HG02759 (cell line): ENCODE measurements at regions not wholly inside any gene's neighbourhood (a gene's known extent, or its start where the extent isn't known, plus 50 kb on each side); places are given as distances from the start of the nearest gene placed in this dataset.
"Not testable (repeated sequence)": the region's sequence is repeated elsewhere in the genome, so short reads cannot be mapped to it uniquely, and the experiment has no call there.

Experiments used
- ATAC-seq: cut with Tn5 transposase; IDR thresholded peaks from one replicate; pipeline ENCODE4 v1.9.1; 2021; ENCODE audit warnings: mild to moderate bottlenecking, moderate library complexity; ENCODE audit not compliant: unreplicated experiment

DNA sequence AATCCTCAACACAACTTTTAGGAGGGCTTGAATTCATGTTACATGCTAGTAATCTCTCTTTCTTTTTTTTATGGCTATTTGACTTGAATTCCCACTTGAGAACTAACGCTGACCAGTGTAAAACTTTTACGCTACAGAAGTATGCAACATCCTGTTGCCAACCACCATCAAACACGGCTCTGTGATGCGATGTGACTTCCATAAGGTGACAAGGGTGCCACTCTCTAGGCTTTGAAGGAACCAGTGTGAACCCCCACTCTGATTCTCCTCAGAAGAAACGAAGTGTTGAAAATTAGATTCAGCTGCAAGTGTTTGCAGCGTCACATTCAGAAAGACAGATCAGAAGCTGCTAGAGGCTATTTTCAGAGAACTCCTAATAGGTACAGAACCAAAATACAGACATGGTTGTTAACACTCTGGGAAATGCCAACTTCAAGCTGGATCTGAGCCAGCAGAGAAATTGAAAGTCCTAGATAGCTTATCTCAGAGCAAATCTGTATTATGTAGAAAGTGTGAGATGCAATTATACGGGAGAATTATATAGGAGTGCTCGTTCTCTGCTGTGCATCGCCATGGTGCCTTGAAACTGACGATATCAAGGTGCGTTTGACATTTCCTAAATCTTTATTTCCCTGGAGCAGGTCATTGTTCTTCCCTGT, 271.2 kb downstream of the LPIN1 start:
- no peak for ATAC-seq

DNA sequence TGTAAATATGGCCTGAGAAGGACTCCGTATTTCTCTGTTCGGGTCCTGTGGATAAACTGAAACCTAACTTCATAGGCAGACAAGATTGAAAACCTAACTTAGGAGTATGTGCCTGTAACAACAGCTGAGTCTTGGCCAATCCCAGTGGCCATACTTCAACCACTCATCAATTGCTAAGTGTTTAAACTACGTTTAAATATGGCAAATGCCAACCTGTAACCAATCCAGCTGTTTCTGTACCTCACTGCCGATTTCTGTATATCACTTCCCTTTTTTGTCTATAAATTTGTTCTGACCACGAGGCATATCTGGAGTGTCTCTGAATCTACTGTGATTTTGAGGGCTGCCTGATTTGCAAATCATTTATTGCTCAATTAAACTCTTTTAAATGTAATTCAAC, 272.3 kb downstream of the LPIN1 start:
- ATAC-seq: not testable (repeated sequence)

DNA sequence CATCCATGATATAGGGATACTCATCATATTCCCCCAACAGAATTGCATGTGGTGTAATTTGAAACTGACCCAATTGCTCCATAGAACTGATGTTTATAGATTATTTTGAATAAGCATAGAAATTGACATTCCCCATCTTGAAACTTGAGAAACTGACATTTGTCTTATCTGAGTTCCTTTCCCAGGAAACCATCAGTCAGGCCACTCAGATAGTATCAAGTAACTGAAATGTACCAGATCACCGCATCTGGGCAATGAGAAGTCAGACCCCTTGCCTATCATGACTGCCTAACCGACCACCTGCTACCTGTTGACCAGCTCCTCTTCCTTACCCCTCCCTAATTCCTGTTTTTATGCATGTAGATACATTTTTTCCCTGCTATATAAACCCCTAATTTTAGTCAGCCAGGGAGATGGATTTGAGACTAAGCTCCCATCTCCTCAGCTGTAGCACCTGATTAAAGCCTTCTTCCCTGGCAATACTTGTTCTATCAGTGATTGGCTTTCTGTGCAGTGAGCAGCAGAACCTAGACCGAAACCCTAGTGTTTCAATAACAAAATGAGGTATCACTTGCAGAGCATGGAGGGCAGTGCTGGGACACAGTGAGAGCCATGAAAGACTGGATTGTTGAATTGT, 274.5 kb downstream of the LPIN1 start:
- no peak for ATAC-seq

DNA sequence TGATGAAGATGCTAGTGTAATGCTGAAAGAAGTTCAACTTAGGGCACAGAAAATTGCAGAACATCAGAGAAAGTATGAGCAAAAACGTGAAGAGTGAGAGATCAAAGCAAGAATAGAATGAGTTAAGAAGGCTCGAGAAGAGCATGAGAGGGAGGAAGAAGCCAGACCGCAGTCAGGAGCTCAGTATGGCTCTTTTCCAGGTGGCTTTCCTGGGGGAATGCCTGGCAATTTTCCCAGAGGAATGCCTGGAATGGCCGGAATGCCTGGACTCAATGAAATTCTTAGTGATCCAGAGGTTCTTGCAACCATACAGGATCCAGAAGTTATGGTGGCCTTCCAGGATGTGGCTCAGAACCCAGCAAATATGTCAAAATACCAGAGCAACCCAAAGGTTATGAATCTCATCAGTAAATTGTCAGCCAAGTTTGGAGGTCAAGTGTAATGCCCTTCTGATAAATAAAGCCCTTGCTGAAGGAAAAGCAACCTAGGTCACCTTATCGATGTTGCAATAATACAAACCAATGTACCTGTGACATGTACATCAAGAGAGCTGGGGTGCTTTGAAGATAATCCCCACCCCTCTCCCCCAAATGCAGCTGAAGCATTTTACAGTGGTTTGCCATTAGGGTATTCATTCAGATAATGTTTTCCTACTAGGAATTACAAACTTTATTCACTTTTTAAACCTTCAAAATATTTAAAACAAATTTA, 277.9 kb downstream of the LPIN1 start:
- ATAC-seq: not testable (repeated sequence)

DNA sequence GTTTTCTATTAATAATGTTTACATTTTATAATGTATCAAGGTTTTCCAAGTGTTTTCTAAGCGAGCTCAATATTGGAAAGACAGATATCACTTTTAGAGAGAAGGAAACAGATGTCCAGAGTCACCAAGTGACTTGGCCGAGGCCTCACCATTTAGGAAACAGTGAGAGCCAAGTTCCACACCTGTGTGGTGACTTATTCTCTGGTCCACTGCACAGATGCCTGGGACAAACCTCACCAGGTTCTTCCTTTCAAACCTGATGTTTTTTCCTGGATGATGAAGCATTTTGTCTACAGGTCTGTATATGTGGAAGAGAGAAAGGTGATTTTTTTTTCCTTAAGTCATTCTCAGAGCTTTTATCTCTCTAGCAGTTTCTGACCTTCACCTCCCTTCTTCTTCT, 280.7 kb downstream of the LPIN1 start:
- ATAC-seq: no peak

DNA sequence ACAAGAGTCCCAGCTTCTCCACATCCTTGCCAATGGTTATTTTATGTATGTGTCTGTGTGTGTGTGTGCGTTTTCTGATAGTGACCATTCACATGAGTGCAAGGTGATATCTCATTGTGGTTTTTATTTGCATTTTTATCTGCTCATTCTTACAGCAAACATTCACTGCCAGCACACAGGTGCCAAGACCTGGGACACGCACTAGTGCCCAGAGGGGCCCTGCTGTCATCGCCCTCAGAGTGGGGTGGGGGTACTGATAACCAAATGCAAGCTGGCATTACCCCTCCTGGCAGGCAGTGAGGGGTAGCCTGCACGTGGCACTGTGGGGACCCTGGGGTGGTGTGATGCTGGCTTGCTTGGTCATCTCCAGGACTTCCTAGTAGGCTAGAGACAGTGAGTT, 285.4 kb downstream of the LPIN1 start:
- no peak for ATAC-seq

DNA sequence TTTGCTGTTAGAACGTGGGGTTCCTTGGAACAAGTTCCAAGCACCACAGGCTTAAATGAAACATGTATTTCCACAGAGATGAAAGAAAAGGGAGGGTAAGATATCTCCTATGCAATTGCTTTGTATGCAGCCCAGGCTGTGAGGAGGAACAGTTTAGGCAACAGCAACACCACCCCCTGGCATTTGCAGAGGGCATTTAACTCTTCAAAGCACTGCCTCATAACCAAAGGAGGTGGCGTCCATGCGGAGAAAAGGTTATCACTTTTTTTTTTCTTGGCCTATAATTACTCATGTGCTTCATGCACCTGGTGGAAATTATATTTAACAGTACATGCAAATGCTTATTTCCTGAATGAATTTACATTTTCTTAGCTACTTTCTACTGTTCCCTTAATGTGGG, 286.0 kb downstream of the LPIN1 start:
- ATAC-seq: peak; percentile 80

DNA sequence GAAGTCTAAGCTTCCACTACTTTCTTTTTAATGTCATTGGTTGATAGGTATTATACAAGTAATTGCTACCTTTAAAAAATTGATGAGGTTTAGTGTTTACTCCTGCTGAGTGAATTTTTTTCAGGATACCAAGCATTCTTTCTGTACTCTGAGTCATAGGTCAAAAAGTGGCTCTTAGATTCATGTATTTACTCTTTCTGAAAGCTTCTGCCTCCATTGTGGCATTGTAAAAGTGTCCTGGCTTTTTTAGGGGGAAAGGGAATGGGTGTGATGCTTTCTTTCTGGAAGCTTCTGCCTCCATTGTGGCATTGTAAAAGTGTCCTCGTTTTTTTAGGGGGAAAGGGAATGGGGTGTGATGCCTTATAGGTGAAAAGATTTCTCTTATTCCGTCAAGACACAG, 286.5 kb downstream of the LPIN1 start:
- no peak for ATAC-seq

DNA sequence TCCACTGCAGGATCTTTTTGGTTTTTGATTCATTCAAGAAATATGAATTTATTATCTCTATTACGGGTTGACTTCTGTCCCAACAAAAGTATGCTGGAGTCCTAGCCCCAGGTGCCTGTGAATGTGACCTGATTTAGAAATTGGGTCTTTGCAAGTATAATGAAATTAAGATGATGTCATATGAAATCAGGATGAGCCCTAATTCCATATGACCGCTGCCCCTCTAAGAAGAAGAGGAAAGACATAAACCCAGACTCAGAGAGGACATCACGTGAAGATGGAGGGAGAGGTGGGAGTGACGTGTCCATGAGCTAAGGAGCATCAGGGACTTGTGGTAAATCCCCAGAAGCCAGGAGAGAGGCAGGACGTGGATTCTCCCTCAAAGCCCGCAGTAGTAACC, 287.1 kb downstream of the LPIN1 start:
- no peak for ATAC-seq

DNA sequence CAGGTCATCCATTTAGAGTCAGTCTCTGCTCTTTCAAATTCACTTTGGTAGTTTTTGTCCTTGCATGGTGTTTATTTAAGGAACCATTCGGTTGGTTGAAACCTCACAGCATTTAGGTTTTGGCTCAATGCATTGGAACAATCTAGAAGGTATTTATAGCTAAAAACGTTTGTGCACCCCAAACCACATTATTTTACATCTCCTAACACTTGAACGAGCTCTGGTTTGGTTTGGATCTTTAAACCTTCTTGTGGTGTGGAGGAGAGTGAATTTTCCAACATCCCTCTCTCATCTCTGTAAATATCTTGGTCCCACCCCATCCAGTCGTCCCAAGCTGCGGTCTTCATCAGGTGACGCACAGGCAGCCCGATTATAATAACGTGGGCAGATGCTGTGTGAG, 287.9 kb downstream of the LPIN1 start:
- ATAC-seq: no peak

DNA sequence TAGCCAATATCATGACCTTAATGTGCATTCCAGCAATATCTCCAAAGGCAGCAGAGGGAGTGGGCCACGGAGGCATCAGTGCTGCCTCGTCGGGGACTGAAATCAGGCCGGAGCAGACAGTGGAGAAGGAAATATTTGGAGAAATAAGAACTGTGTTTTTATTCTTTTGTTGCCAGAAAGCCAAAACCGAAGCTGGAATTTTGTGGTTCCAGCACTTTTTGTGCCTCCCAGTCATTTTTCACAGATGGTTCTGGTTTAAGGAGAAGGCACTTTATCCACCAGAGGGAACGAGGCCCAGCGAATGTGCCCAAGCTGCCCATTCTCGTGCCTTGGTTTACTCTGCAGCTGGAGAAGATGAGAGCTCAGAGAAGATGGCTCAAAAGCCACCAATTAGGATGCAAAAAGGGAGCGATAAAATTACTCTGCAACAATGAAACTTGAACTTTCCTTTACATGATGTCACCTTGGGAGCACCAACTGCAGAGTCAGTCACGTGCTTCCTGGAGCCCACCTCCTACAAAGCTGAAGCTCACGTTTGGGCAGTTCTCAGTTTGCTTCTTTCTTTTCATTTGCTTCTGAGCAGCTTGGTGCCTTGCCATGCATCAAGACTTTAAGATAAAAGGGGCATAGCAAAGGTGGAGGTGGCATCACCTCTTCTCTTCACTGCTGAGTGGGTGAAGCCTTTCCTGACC, 288.7 kb downstream of the LPIN1 start:
- ATAC-seq: no peak

DNA sequence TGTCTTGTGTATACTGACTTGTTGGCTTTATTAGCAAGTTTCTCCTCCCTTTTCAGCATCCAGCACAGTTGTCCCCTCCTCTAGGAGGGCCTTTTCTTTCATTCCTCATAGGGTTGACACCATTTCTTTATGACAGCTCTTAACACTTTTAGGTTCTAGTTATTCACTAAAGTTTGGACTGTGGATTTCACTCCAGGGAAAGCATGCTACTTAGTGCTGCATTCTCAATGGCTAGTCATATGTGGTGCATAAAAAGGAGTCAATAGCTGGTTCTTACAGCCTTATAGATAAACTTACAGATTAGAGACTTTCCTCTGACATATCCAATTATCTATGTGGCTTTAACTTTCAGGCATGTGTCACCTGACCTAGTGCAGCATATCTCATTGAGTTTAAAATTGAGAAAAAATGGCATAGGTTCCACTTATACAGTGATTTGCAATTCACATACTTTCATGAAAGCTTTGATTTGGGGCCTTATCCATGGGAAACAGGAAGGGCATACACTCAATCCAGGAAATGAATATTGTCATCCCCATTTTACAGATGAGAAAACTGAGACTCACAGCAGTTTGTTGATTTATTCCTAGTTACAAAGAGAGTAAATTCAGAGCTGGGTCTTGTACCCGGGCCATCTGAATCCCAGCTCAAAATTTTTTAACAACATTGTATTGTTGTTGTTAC, 289.7 kb downstream of the LPIN1 start:
- ATAC-seq: no peak

DNA sequence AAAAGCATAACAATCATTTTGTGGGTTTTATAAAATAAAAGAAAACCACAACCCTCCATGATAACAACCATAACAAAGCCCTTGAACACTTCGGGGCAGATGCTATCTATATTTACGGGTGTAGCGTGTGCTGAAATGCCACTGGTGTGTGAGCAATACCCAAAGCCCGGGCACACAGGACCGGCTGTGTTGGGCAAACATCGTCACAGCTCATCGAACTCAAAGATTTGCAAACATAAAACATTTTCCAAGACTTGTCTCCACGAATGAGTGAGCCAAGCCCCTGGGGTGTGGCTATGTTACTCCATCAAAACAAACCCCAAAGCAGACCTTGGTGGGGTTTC, 290.2 kb downstream of the LPIN1 start:
- no peak for ATAC-seq

DNA sequence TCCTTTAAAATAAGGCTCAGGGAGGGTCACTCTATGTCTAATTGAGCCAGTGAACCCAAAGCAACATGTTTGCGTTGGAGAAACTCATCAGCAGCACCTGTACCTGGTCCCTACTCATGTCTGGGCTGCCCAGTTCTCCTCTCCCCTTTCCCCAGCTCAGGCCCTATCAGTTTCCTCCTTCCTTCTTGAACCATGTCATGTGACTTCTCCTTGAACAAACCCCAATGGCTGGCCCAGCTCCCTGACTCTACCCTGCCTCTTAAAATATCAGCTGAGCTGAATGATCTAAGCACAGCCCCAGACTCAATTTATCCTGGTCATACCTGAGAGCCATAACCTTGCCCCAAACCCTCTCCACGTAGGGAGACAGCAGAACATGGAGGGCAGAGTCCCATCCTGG, 290.9 kb downstream of the LPIN1 start:
- no peak for ATAC-seq

DNA sequence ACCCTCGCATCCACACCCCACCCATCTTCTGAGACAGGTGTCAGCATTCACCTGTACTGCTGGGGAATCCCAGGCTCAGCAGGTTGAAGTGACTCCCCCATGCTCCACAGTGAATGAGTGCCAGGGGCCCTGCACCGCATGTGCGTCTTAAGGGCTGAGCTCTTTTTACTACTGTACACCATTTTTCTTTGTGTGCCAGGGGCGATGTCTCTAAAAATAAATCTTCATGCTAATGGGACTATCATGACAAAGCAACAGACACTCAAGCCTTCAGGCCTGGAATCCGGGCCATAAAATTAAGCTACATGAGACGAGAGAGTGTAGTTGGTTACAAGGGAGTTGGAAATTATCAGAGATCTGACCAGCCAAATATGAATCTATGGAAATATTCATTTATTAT, 294.8 kb downstream of the LPIN1 start:
- no peak for ATAC-seq

DNA sequence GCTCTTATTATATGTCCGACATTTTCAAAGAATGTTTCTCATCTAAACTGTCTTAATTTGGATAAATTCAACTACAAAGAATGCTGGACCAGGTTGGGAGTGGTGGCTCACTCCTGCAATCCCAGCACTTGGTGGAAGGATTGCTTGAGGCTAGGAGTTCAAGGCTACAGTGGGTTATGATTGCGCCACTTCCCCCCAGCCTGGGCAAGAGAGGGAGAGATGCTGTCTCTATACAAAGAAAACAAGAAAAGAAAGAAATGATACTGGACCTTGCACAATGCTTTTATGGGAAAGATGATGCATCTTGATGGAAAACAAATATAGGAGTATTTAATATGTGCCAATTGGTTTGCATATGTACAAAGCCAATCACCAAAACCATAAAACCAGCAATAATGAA, 296.7 kb downstream of the LPIN1 start:
- no peak for ATAC-seq

DNA sequence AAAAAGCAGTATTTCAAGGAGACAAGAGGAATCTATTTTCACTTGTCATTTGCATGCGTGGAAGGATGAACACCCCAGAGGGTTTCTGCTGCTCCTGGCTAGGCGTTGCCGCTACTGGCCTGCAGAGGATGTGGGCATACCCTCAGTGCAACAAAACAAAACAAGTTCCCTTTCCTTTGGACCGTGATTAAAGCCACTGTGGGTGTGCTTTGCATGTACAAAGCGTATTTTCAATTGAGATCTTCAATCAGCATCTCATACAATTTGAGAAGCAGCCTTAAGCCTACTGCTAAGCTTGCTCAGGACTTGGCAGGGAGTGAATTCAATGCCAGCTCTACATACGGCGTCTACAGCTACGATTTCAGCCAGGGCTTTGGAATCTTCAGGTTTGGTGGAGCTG, 298.4 kb downstream of the LPIN1 start:
- ATAC-seq: peak; percentile 63

DNA sequence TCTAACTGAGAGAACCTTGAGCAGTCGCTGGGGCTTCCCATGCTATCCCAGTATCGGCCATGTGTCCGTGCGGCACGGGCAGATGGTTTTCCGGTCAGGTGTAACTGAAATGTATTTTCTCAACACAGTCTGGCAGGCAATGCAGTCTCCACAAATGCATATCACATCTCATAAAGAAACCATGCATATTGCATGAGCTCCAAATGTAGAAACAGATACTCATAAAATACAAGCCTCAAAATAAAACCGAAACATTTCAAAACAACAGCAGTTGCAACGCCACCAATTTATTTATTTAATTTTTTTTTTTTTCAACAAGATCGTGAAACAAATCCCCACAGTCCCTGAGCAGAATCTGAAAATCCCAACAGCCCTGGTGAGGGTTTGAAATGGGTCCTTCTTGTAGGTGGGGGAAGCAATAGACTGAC, 299.4 kb downstream of the LPIN1 start:
- ATAC-seq: peak; percentile 49

DNA sequence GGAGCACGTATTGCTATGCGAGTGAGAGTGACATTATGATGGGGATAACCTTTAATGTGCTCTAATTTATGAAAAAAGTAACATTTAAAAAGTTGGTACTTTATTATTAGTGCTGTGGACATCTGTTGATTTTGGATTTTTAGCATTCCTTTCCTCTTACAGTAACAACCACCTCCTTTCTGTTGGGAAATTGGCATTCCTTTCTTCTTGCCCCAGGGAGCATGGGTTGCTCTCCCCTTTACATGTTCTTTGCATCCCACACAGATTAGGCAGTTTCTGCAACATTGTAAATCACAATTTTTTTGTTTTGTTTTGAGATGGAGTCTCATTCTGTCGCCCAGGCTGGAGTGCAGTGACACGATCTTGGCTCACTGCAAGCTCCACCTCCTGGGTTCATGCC, 300.2 kb downstream of the LPIN1 start:
- ATAC-seq: no peak

DNA sequence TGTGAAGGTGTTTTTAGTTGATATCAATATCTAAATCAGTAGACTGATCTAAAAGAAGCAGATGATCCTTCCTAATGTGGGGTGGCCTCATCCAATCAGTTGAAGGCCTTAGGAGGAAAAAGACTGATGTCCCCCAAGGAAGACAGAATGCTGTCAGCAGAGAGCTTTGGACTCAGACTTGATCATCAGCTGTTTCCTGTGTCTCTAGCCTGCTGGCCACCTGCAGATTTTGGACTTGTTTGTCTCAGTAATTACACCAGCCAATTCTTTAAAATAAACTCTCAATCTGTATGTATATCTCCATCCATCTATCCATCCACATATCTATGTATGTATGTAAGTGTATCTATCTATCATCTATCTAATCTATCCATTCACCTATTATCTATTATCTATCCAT, 301.3 kb downstream of the LPIN1 start:
- ATAC-seq: no peak

DNA sequence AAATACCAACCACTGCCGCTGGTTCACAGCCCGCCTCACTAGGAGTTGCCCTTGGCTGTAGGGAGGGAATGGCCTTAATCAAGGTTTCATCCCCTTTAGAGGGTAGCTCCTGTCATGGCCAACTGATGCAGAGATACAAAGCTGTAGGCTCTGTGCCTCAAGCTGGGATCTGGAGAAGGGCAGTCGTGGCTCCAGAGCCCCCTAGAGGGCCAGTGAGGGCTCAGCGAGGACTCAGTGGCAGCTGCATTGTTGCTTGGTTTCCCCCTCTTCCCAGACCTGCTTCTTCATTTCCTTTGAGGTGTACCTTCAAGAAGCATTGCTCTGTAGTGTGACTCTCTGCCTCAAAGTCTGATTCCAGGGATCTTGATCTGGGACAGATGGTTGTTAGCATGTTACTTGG, 302.1 kb downstream of the LPIN1 start:
- no peak for ATAC-seq
